ENCODE measurements at regions not wholly inside any gene's neighbourhood (a gene's known extent, or its start where the extent isn't known, plus 50 kb on each side); places are given as distances from the start of the nearest gene placed in this dataset.

DNA sequence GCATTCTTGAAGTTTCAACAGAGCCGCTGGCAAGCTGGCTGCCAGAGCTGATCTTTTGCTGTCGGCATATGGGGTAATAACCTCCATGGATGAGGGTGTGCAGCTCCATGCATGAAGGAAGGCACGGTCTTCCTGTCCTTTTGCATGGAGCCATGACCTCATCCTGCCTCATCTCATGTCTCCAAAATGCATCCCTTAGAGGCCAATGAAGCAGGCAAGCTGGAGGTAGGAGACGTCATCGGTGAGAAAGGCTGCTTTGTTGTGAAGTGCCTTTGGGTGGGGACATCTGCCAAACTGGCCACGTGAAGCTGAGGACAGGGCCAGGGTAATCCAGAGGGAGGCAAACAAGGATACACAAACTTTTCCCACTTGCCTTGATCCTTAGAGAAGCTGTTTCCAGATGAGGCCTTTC, 161.5 kb upstream of the TBX20 start:
- intact Hi-C loops (cut with DNase I; ENCODE audit: low total_unique reads) = no loop called here
- Histone ChIP-seq H3K4me3 (no peak overlapping the region), H3K27ac (no peak overlapping the region), H3K9me3 (no peaks in the 10 kb centered on the region), H3K27me3 (peaks cover 0 to 6% (median 0%) of the 10 kb centered on the region in 3 donors), H3K36me3 (no peaks in the 10 kb centered on the region), H3K4me1 (no peaks in the 10 kb centered on the region)
- DNase-seq = no peak
- TF ChIP-seq, protein P1, sequence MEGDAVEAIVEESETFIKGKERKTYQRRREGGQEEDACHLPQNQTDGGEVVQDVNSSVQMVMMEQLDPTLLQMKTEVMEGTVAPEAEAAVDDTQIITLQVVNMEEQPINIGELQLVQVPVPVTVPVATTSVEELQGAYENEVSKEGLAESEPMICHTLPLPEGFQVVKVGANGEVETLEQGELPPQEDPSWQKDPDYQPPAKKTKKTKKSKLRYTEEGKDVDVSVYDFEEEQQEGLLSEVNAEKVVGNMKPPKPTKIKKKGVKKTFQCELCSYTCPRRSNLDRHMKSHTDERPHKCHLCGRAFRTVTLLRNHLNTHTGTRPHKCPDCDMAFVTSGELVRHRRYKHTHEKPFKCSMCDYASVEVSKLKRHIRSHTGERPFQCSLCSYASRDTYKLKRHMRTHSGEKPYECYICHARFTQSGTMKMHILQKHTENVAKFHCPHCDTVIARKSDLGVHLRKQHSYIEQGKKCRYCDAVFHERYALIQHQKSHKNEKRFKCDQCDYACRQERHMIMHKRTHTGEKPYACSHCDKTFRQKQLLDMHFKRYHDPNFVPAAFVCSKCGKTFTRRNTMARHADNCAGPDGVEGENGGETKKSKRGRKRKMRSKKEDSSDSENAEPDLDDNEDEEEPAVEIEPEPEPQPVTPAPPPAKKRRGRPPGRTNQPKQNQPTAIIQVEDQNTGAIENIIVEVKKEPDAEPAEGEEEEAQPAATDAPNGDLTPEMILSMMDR (IDR thresholded peaks at IDR 0.05 in 4 of 5, conservative IDR thresholded peaks at IDR 0.05 in 1 of 5) = no peak
- no peak for TF ChIP-seq POLR2A (IDR thresholded peaks at IDR 0.05)
- in situ Hi-C loops (cut with MboI; ENCODE audit: low sequenced_read_pairs in 4 of 4) = no loop called here
- no peak for ATAC-seq

DNA sequence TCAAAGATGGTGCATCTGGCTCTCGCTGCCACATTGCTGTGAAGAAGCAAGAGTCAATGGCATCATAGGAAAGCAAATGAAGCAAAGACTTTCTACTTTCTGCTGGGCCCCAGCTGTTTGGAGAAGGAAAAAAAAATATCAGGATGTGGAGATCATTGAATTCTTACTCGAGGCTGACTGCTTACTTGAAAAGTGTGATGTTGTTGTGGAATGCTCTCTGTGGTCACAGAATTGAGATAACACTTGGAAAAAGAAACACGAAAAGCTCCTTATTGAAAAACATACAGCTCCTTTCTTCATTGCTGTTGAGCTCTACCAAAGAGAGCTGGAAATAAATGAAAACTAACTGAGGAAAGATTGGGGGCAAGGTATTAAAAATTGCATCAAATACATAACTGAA, 157.4 kb upstream of the TBX20 start:
- H3K9me3 ChIP-seq = no peaks in the 10 kb centered on the region

DNA sequence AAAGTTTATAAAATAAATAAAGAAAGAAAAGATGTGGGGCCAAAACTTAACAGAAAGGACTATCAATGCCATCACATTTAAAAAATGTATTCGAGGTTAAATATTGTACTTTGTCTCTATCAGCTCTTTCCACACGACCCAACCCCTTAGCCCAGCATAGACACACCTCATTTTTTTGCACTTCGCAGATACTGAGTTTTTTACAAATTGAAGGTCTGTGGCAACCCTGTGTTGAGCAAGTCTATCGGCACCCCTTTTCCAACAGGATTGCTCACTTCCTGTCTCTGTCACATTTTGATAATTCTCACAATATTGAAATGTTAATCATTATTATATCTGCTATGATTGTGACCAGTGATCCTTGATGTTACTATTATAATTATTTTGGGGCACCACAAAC, 151.6 kb upstream of the TBX20 start:
- in situ Hi-C loops (cut with MboI; ENCODE audit: low sequenced_read_pairs in 4 of 4) (no loop called here), intact Hi-C loops (cut with DNase I; ENCODE audit: low total_unique reads) (no loop called here)
- no peak for DNase-seq
- Histone ChIP-seq H3K4me3 (no peak overlapping the region), H3K4me1 (no peaks in the 10 kb centered on the region), H3K36me3 (no peaks in the 10 kb centered on the region), H3K27me3 (no peaks in the 10 kb centered on the region), H3K9me3 (no peaks in the 10 kb centered on the region), H3K27ac (no peak overlapping the region)
- no peak for ATAC-seq
- TF ChIP-seq, protein P1 (IDR thresholded peaks at IDR 0.05 in 4 of 5, conservative IDR thresholded peaks at IDR 0.05 in 1 of 5) = no peak
- TF ChIP-seq POLR2A (IDR thresholded peaks at IDR 0.05) = no peak

More for the DNA sequence above, 157.4 kb upstream of the TBX20 start:
- ATAC-seq (no peak), DNase-seq (no peak)
- no peaks in the 10 kb centered on the region for H3K27me3 ChIP-seq
- no peak overlapping the region for H3K27ac ChIP-seq
- H3K4me1 ChIP-seq = no peaks in the 10 kb centered on the region
- no peak overlapping the region for H3K4me3 ChIP-seq
- in situ Hi-C loops (cut with MboI; ENCODE audit: low sequenced_read_pairs in 4 of 4) = no loop called here
- no peaks in the 10 kb centered on the region for H3K36me3 ChIP-seq
- intact Hi-C loops (cut with DNase I; ENCODE audit: low total_unique reads) = no loop called here
- TF ChIP-seq POLR2A (IDR thresholded peaks at IDR 0.05) = no peak
- TF ChIP-seq, protein P1 (IDR thresholded peaks at IDR 0.05 in 4 of 5, conservative IDR thresholded peaks at IDR 0.05 in 1 of 5) = no peak

DNA sequence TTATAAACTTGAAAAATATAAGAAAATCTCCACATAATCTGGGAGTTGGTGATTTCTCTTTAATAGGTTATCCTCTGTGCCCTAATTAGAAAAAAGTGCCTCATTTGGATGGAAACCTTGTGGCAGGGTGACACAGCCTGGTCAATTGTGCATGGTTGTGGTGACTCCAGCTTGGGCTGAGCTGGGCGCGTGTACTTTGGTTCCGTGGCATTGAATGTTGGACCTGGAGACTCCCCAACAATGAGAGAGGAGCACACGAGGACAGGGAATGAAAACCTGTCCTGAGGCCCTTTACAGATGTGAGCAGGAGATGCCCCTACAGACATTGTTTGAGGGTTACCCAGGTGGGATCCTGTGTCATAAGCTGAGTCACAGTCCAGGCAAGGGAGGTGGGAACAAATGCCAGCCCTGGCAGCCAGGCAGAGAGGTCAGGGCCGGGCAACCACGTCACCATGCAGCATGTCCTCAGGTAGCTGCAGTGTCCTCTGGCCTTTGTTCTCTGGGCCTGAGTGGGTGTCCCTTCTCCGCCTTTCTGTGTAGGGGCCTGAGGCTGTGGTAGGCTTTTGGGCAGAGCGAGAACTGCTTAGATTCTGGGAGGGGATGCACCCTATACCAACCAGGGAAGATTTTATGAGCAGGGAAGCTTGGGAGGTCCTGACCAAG, 147.4 kb upstream of the TBX20 start:
- no peaks in the 10 kb centered on the region for H3K9me3 ChIP-seq
- in situ Hi-C loops (cut with MboI; ENCODE audit: low sequenced_read_pairs in 4 of 4) = no loop called here
- no peak overlapping the region for H3K4me3 ChIP-seq
- H3K27ac ChIP-seq = no peak overlapping the region
- TF ChIP-seq POLR2A (IDR thresholded peaks at IDR 0.05) = no peak
- TF ChIP-seq, protein P1 (IDR thresholded peaks at IDR 0.05 in 4 of 5, conservative IDR thresholded peaks at IDR 0.05 in 1 of 5) = no peak
- intact Hi-C loops (cut with DNase I; ENCODE audit: low total_unique reads) = no loop called here
- no peaks in the 10 kb centered on the region for H3K4me1 ChIP-seq
- H3K27me3 ChIP-seq = no peaks in the 10 kb centered on the region
- no peak for ATAC-seq
- no peaks in the 10 kb centered on the region for H3K36me3 ChIP-seq
- no peak for DNase-seq

DNA sequence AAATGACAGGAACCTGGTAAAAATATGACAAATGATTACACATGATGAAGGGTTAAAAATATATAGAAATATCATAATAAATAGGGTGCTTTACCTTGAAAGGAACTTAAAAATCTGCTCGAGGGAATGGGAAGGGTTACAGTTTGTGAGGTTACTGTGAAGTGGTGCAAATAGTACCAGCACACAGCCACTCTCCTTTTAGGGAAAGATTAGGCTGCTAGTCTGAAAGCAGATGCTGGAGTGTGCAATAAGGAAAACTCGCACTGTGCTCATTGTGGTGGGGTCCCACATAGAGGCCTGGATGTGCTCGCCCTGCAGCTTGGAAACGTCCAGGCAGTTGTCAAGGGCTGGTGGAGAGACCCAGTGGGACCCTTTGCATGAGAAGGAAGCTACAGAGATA, 145.9 kb upstream of the TBX20 start:
- no peak overlapping the region for H3K27ac ChIP-seq

More for the DNA sequence above, 145.9 kb upstream of the TBX20 start:
- in situ Hi-C loops (cut with MboI; ENCODE audit: low sequenced_read_pairs in 4 of 4) = no loop called here
- ATAC-seq (no peak), DNase-seq (no peak)
- intact Hi-C loops (cut with DNase I; ENCODE audit: low total_unique reads) = no loop called here
- Histone ChIP-seq H3K4me1 (no peaks in the 10 kb centered on the region), H3K27me3 (no peaks in the 10 kb centered on the region), H3K36me3 (no peaks in the 10 kb centered on the region), H3K9me3 (no peaks in the 10 kb centered on the region), H3K4me3 (no peak overlapping the region)
- TF ChIP-seq, protein P1 (IDR thresholded peaks at IDR 0.05 in 4 of 5, conservative IDR thresholded peaks at IDR 0.05 in 1 of 5) = no peak
- TF ChIP-seq POLR2A (IDR thresholded peaks at IDR 0.05) = no peak

Data from gastrocnemius medialis (tissue), 4 donors.